ENCODE measurements at regions not wholly inside any gene's neighbourhood (a gene's known extent, or its start where the extent isn't known, plus 50 kb on each side); places are given as distances from the start of the nearest gene placed in this dataset.

DNA sequence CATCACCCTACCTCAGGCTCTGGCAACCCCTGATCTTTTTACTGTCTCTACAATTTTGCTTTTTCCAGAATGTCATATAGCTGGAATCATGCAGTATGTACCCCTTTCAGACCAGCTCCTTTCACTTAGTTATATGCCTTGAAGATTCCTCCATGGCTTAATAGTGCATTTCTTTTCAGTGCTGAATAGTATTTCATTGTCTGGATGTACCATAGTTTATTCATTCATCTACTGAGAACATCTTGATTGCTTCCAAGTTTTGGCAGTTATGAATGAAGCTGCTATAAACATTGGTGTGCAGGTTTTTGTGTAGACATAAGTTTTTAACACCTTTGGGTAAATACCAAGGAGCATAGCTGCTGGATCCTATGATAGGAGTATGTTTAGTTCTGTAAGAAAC is 50.8 kb upstream of the ANP32A start:
- no peak for DNase-seq (ENCODE audit: low spot score)

GRCh38 chr15:68874788-68875187 is 54.1 kb upstream of the ANP32A start:
- no peak for DNase-seq (ENCODE audit: low spot score)

- peak; percentile 89 for DNase-seq (ENCODE audit: low spot score)
Observed at GRCh38 chr15:68875377-68876116, 54.8 kb upstream of the SPESP1 start.

DNA sequence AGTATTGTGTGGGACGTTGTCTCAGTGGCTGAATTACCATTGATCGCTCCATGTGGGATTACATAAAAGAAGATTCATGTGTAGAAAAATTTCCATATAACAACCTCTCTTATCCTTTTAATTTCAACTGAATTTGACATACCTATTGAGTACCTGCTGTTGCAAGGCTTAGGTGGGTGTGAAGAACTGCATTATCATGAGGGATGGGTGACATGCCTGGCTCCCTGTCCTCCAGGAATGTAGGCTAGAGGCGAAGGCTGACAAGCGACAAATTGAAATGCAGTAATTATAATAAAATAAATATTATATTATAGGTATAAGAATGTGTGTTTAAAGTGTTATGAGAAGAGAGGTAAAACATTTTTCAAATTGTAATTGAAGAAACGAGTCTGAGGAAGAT is 52.7 kb upstream of the SPESP1 start:
- DNase-seq (ENCODE audit: low spot score): no peak

- DNase-seq (ENCODE audit: low spot score): no peak
Observed at GRCh38 chr15:68880382-68880781, 49.9 kb upstream of the SPESP1 start.

Measured in hematopoietic multipotent progenitor cell treated with erythropoietin and hydrocortisone succinate and interleukin-3 and kit ligand, for 17 days (in vitro differentiated cells).